ENCODE measurements at regions not wholly inside any gene's neighbourhood (a gene's known extent, or its start where the extent isn't known, plus 50 kb on each side); places are given as distances from the start of the nearest gene placed in this dataset.

GRCh38 chr17:79439493-79439892, 171.4 kb downstream of the RBFOX3 start:
- no peaks in the 10 kb centered on the region for H3K4me1 ChIP-seq
- H3K4me3 ChIP-seq = no peak overlapping the region
- intact Hi-C loops (cut with DNase I) = no loop called here
- no peak overlapping the region for H3K27ac ChIP-seq
- H3K36me3 ChIP-seq = no peaks in the 10 kb centered on the region
- WGBS (ENCODE audit: insufficient coverage, low coverage, low lambda C conversion rate, missing lambda C conversion rate) = 75% methylated on average over 5 of the region's 6 CpGs
- ATAC-seq = no peak
- no peaks in the 10 kb centered on the region for H3K27me3 ChIP-seq
- TF ChIP-seq POLR2A (IDR thresholded peaks at IDR 0.05) (no peak), CTCF (IDR thresholded peaks at IDR 0.05) (no peak)
- no peaks in the 10 kb centered on the region for H3K9me3 ChIP-seq
- no peak for DNase-seq

GRCh38 chr17:79438546-79439334, 172.1 kb downstream of the RBFOX3 start:
- 49% methylated on average over 17 of the region's 23 CpGs for WGBS (ENCODE audit: insufficient coverage, low coverage, low lambda C conversion rate, missing lambda C conversion rate)

GRCh38 chr17:79438058-79438457, 172.8 kb downstream of the RBFOX3 start:
- no peak overlapping the region for H3K4me3 ChIP-seq
- H3K36me3 ChIP-seq = no peaks in the 10 kb centered on the region
- WGBS (ENCODE audit: insufficient coverage, low coverage, low lambda C conversion rate, missing lambda C conversion rate) = 40% methylated on average over 3 of the region's 4 CpGs
- H3K27ac ChIP-seq = no peak overlapping the region
- DNase-seq (no peak), ATAC-seq (no peak)
- no peaks in the 10 kb centered on the region for H3K9me3 ChIP-seq
- no peaks in the 10 kb centered on the region for H3K27me3 ChIP-seq
- TF ChIP-seq CTCF (IDR thresholded peaks at IDR 0.05) (no peak), POLR2A (IDR thresholded peaks at IDR 0.05) (no peak)
- no peaks in the 10 kb centered on the region for H3K4me1 ChIP-seq
- intact Hi-C loops (cut with DNase I) = no loop called here

More at GRCh38 chr17:79438546-79439334, 172.1 kb downstream of the RBFOX3 start:
- DNase-seq (no peak), ATAC-seq (no peak)
- H3K4me3 ChIP-seq = no peak overlapping the region
- TF ChIP-seq POLR2A (IDR thresholded peaks at IDR 0.05) (no peak), CTCF (IDR thresholded peaks at IDR 0.05) (no peak)
- H3K27me3 ChIP-seq = no peaks in the 10 kb centered on the region
- H3K36me3 ChIP-seq = no peaks in the 10 kb centered on the region
- H3K4me1 ChIP-seq = no peaks in the 10 kb centered on the region
- no peaks in the 10 kb centered on the region for H3K9me3 ChIP-seq
- H3K27ac ChIP-seq = no peak overlapping the region
- intact Hi-C loops (cut with DNase I) = no loop called here

- intact Hi-C loops (cut with DNase I) = no loop called here
- DNase-seq = no peak
- Histone ChIP-seq H3K27me3 (no peaks in the 10 kb centered on the region), H3K4me1 (no peaks in the 10 kb centered on the region), H3K27ac (no peak overlapping the region), H3K36me3 (no peaks in the 10 kb centered on the region), H3K9me3 (no peaks in the 10 kb centered on the region), H3K4me3 (no peak overlapping the region)
- TF ChIP-seq CTCF (IDR thresholded peaks at IDR 0.05) (no peak), POLR2A (IDR thresholded peaks at IDR 0.05) (no peak)
- no peak for ATAC-seq
- 20% methylated on average over 1 of the region's 11 CpGs for WGBS (ENCODE audit: insufficient coverage, low coverage, low lambda C conversion rate, missing lambda C conversion rate)
These were observed 173.8 kb downstream of the RBFOX3 start for GRCh38 chr17:79437081-79437480.
